ENCODE measurements at regions not wholly inside any gene's neighbourhood (a gene's known extent, or its start where the extent isn't known, plus 50 kb on each side); places are given as distances from the start of the nearest gene placed in this dataset. TPM values are rescaled to one million over a fixed set of nuclear protein-coding genes. Genes with fewer than 3 reads are reported as not detected.

- H3K9ac ChIP-seq (ENCODE audit: low read length) = no peak overlapping the region
- no peaks in the 10 kb centered on the region for H3K79me2 ChIP-seq (ENCODE audit: control insufficient read depth, insufficient read depth, low read length)
- H4K5ac ChIP-seq (ENCODE audit: low read length) = no peak overlapping the region
- H2BK120ac ChIP-seq (ENCODE audit: low read depth, low read length) = no peak overlapping the region
- no peak overlapping the region for H3K4ac ChIP-seq (ENCODE audit: low read depth, low read length)
- no peaks in the 10 kb centered on the region for H3K36me3 ChIP-seq (ENCODE audit: control insufficient read depth, insufficient read depth, low read length)
- H3K4me3 ChIP-seq (ENCODE audit: low read length) = no peak overlapping the region
- no peak overlapping the region for H2AK5ac ChIP-seq (ENCODE audit: low read length)
- H3K23ac ChIP-seq (ENCODE audit: low read length) = no peak overlapping the region
- H3K27ac ChIP-seq (ENCODE audit: low read depth, low read length) = no peak overlapping the region
- H3K27me3 ChIP-seq (ENCODE audit: insufficient read depth, low read length, poor library complexity) = no peaks in the 10 kb centered on the region
- no peaks in the 10 kb centered on the region for H3K4me1 ChIP-seq (ENCODE audit: control insufficient read depth, low read depth, low read length)
- no peak overlapping the region for H3K4me2 ChIP-seq (ENCODE audit: low read length)
- H3K18ac ChIP-seq (ENCODE audit: low read length) = no peak overlapping the region
- H3K56ac ChIP-seq (ENCODE audit: low read length) = no peak overlapping the region
- H4K8ac ChIP-seq (ENCODE audit: low read depth, low read length) = no peak overlapping the region
- H2BK15ac ChIP-seq (replicated peaks; ENCODE audit: low read depth) = no peak overlapping the region
- H3K79me1 ChIP-seq (ENCODE audit: low read length) = no peaks in the 10 kb centered on the region
- no peak overlapping the region for H2BK5ac ChIP-seq (ENCODE audit: low read length)
- WGBS (ENCODE audit: extremely low coverage, insufficient coverage, low lambda C conversion rate) = 100% methylated on average over 2 of the region's 6 CpGs
- no peak for DNase-seq
Measured at GRCh38 chr14:35234012-35234805, 58.0 kb upstream of the PSMA6 start.

GRCh38 chr14:35235840-35236239 lies 56.3 kb upstream of the PSMA6 start:
- Histone ChIP-seq H3K4ac (ENCODE audit: low read depth, low read length) (no peak overlapping the region), H2AK5ac (ENCODE audit: low read length) (no peak overlapping the region), H3K27me3 (ENCODE audit: insufficient read depth, low read length, poor library complexity) (no peaks in the 10 kb centered on the region), H3K27ac (ENCODE audit: low read depth, low read length) (no peak overlapping the region), H3K4me3 (ENCODE audit: low read length) (no peak overlapping the region), H3K9ac (ENCODE audit: low read length) (no peak overlapping the region), H2BK5ac (ENCODE audit: low read length) (no peak overlapping the region), H3K23ac (ENCODE audit: low read length) (no peak overlapping the region), H3K18ac (ENCODE audit: low read length) (no peak overlapping the region), H3K4me1 (ENCODE audit: control insufficient read depth, low read depth, low read length) (no peaks in the 10 kb centered on the region), H3K79me1 (ENCODE audit: low read length) (no peaks in the 10 kb centered on the region), H3K36me3 (ENCODE audit: control insufficient read depth, insufficient read depth, low read length) (no peaks in the 10 kb centered on the region), H4K5ac (ENCODE audit: low read length) (no peak overlapping the region), H4K8ac (ENCODE audit: low read depth, low read length) (no peak overlapping the region), H2BK120ac (ENCODE audit: low read depth, low read length) (no peak overlapping the region), H3K4me2 (ENCODE audit: low read length) (no peak overlapping the region), H3K56ac (ENCODE audit: low read length) (no peak overlapping the region), H3K79me2 (ENCODE audit: control insufficient read depth, insufficient read depth, low read length) (no peaks in the 10 kb centered on the region), H2BK15ac (replicated peaks; ENCODE audit: low read depth) (no peak overlapping the region)
- WGBS (ENCODE audit: extremely low coverage, insufficient coverage, low lambda C conversion rate) = no CpG with 5 or more reads among the region's 3 CpGs
- DNase-seq = no peak

- no peak overlapping the region for H3K23ac ChIP-seq (ENCODE audit: low read length)
- H3K4me3 ChIP-seq (ENCODE audit: low read length) = no peak overlapping the region
- no peak overlapping the region for H3K9ac ChIP-seq (ENCODE audit: low read length)
- H2AK5ac ChIP-seq (ENCODE audit: low read length) = no peak overlapping the region
- H3K4ac ChIP-seq (ENCODE audit: low read depth, low read length) = no peak overlapping the region
- H3K79me2 ChIP-seq (ENCODE audit: control insufficient read depth, insufficient read depth, low read length) = no peaks in the 10 kb centered on the region
- no peaks in the 10 kb centered on the region for H3K27me3 ChIP-seq (ENCODE audit: insufficient read depth, low read length, poor library complexity)
- H3K18ac ChIP-seq (ENCODE audit: low read length) = no peak overlapping the region
- no peak overlapping the region for H3K27ac ChIP-seq (ENCODE audit: low read depth, low read length)
- H4K5ac ChIP-seq (ENCODE audit: low read length) = no peak overlapping the region
- WGBS (ENCODE audit: extremely low coverage, insufficient coverage, low lambda C conversion rate) = no CpG with 5 or more reads among the region's 2 CpGs
- no peak overlapping the region for H2BK5ac ChIP-seq (ENCODE audit: low read length)
- no peak overlapping the region for H2BK120ac ChIP-seq (ENCODE audit: low read depth, low read length)
- H3K4me1 ChIP-seq (ENCODE audit: control insufficient read depth, low read depth, low read length) = no peaks in the 10 kb centered on the region
- H3K36me3 ChIP-seq (ENCODE audit: control insufficient read depth, insufficient read depth, low read length) = no peaks in the 10 kb centered on the region
- H3K56ac ChIP-seq (ENCODE audit: low read length) = no peak overlapping the region
- H4K8ac ChIP-seq (ENCODE audit: low read depth, low read length) = no peak overlapping the region
- H3K4me2 ChIP-seq (ENCODE audit: low read length) = no peak overlapping the region
- H3K79me1 ChIP-seq (ENCODE audit: low read length) = no peaks in the 10 kb centered on the region
- no peak for DNase-seq
- H2BK15ac ChIP-seq (replicated peaks; ENCODE audit: low read depth) = no peak overlapping the region
Measured at GRCh38 chr14:35236806-35237205, 55.4 kb upstream of the PSMA6 start.

GRCh38 chr14:35240231-35240630 lies 52.0 kb upstream of the PSMA6 start:
- H3K27me3 ChIP-seq (ENCODE audit: insufficient read depth, low read length, poor library complexity) = no peaks in the 10 kb centered on the region
- H3K36me3 ChIP-seq (ENCODE audit: control insufficient read depth, insufficient read depth, low read length) = no peaks in the 10 kb centered on the region
- no peak overlapping the region for H3K27ac ChIP-seq (ENCODE audit: low read depth, low read length)
- H2AK5ac ChIP-seq (ENCODE audit: low read length) = no peak overlapping the region
- no peaks in the 10 kb centered on the region for H3K79me1 ChIP-seq (ENCODE audit: low read length)
- no peak overlapping the region for H3K4me2 ChIP-seq (ENCODE audit: low read length)
- no peak overlapping the region for H2BK5ac ChIP-seq (ENCODE audit: low read length)
- no peak overlapping the region for H3K4ac ChIP-seq (ENCODE audit: low read depth, low read length)
- WGBS (ENCODE audit: extremely low coverage, insufficient coverage, low lambda C conversion rate) = no CpG with 5 or more reads among the region's 2 CpGs
- H2BK120ac ChIP-seq (ENCODE audit: low read depth, low read length) = no peak overlapping the region
- H4K5ac ChIP-seq (ENCODE audit: low read length) = no peak overlapping the region
- no peak overlapping the region for H3K56ac ChIP-seq (ENCODE audit: low read length)
- DNase-seq = no peak
- H3K79me2 ChIP-seq (ENCODE audit: control insufficient read depth, insufficient read depth, low read length) = no peaks in the 10 kb centered on the region
- no peak overlapping the region for H3K18ac ChIP-seq (ENCODE audit: low read length)
- no peak overlapping the region for H4K8ac ChIP-seq (ENCODE audit: low read depth, low read length)
- H2BK15ac ChIP-seq (replicated peaks; ENCODE audit: low read depth) = no peak overlapping the region
- H3K4me3 ChIP-seq (ENCODE audit: low read length) = no peak overlapping the region
- H3K23ac ChIP-seq (ENCODE audit: low read length) = no peak overlapping the region
- H3K9ac ChIP-seq (ENCODE audit: low read length) = no peak overlapping the region
- no peaks in the 10 kb centered on the region for H3K4me1 ChIP-seq (ENCODE audit: control insufficient read depth, low read depth, low read length)

Small RNA genes lying in the stretch of these regions (small RNA-seq; reads per million reads assigned to genes)
- not detected for gene MRPL57P8 (ENCODE audit: insufficient read depth)

Measured in mesendoderm (in vitro differentiated cells).